Upper lobe of left lung (tissue), 4 donors: ENCODE measurements at regions not wholly inside any gene's neighbourhood (a gene's known extent, or its start where the extent isn't known, plus 50 kb on each side); places are given as distances from the start of the nearest gene placed in this dataset.

ENCODE experiments used
- EP300 ChIP-seq, 4 donors: sonication (generic); formaldehyde crosslinking; IDR thresholded peaks; one replicate each; pipeline ENCODE4 v1.5.1; 2017; ENCODE audit warnings: antibody characterized with exemption in 4 of 4, control low read depth in 2 of 4
- POLR2A ChIP-seq, 4 donors: fragments of 450-650 bp; IDR thresholded peaks; one replicate each; pipeline ENCODE4 v1.5.1; 2016 to 2017; ENCODE audit warnings: antibody characterized with exemption in 4 of 4, mild to moderate bottlenecking in 2 of 4
- POLR2AphosphoS5 ChIP-seq, 2 donors: sonication (generic); formaldehyde crosslinking; IDR thresholded peaks; one replicate each; pipeline ENCODE4 v1.5.1; 2017; ENCODE audit warnings: antibody characterized with exemption in 2 of 2
- TF ChIP-seq, protein P1 (sequence below), 6 experiments: fragments of 450-650 bp in 4 of 6; fragments of 200-600 bp in 2 of 6; sonication (generic) in 2 of 6; IDR thresholded peaks; one replicate each; pipeline ENCODE4 v1.5.1; 2016 to 2019; ENCODE audit warnings: antibody characterized with exemption in 6 of 6

DNA sequence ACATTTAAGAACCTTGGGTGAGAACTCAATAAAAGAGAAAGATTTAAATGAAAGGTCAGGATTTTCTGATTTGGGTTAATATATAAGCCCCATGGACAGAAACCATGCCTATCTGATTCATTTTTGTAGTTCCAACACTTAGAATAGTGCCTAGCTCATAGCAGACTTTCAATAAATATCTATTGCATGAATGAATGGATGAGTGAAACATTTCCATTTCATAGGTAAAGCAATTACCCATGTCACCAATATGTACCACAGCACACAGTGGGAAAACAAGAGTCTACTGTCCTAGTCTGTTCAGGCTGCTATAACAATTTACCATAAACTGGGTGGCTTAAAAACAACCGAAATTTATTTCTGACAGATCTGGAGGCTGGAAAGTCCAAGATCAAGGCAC lies 63.9 kb upstream of the PTPN13 start:
- no peak for TF ChIP-seq POLR2AphosphoS5 (IDR thresholded peaks at IDR 0.05)
- no peak for TF ChIP-seq POLR2A (IDR thresholded peaks at IDR 0.05)
- TF ChIP-seq, protein P1, sequence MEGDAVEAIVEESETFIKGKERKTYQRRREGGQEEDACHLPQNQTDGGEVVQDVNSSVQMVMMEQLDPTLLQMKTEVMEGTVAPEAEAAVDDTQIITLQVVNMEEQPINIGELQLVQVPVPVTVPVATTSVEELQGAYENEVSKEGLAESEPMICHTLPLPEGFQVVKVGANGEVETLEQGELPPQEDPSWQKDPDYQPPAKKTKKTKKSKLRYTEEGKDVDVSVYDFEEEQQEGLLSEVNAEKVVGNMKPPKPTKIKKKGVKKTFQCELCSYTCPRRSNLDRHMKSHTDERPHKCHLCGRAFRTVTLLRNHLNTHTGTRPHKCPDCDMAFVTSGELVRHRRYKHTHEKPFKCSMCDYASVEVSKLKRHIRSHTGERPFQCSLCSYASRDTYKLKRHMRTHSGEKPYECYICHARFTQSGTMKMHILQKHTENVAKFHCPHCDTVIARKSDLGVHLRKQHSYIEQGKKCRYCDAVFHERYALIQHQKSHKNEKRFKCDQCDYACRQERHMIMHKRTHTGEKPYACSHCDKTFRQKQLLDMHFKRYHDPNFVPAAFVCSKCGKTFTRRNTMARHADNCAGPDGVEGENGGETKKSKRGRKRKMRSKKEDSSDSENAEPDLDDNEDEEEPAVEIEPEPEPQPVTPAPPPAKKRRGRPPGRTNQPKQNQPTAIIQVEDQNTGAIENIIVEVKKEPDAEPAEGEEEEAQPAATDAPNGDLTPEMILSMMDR (IDR thresholded peaks at IDR 0.05): no peak
- no peak for TF ChIP-seq EP300 (IDR thresholded peaks at IDR 0.05)
